ENCODE measurements at regions not wholly inside any gene's neighbourhood (a gene's known extent, or its start where the extent isn't known, plus 50 kb on each side); places are given as distances from the start of the nearest gene placed in this dataset.

GRCh38 chr7:25294624-25295023, 66.3 kb upstream of the NPVF start:
- no peak overlapping the region for H3K4me3 ChIP-seq (ENCODE audit: low read depth, low read length)
- DNase-seq (ENCODE audit: low read depth) = peak; percentile 61
- TF ChIP-seq CTCF (IDR thresholded peaks at IDR 0.05; ENCODE audit: control insufficient read depth, extremely low read depth, insufficient read depth) = no peak

GRCh38 chr7:25295387-25295786, 67.1 kb upstream of the NPVF start:
- no peak overlapping the region for H3K4me3 ChIP-seq (ENCODE audit: low read depth, low read length)
- no peak for DNase-seq (ENCODE audit: low read depth)
- no peak for TF ChIP-seq CTCF (IDR thresholded peaks at IDR 0.05; ENCODE audit: control insufficient read depth, extremely low read depth, insufficient read depth)

- H3K4me3 ChIP-seq (ENCODE audit: low read depth, low read length) = no peak overlapping the region
- DNase-seq (ENCODE audit: low read depth) = no peak
- no peak for TF ChIP-seq CTCF (IDR thresholded peaks at IDR 0.05; ENCODE audit: control insufficient read depth, extremely low read depth, insufficient read depth)
Observed at GRCh38 chr7:25296086-25296485, 67.8 kb upstream of the NPVF start.

GRCh38 chr7:25297278-25297677, 69.0 kb upstream of the NPVF start:
- no peak for TF ChIP-seq CTCF (IDR thresholded peaks at IDR 0.05; ENCODE audit: control insufficient read depth, extremely low read depth, insufficient read depth)
- no peak overlapping the region for H3K4me3 ChIP-seq (ENCODE audit: low read depth, low read length)
- no peak for DNase-seq (ENCODE audit: low read depth)

GRCh38 chr7:25303281-25304181, 75.2 kb upstream of the NPVF start:
- TF ChIP-seq CTCF (IDR thresholded peaks at IDR 0.05; ENCODE audit: control insufficient read depth, extremely low read depth, insufficient read depth) = no peak

GRCh38 chr7:25304691-25305090, 76.4 kb upstream of the NPVF start:
- no peak for DNase-seq (ENCODE audit: low read depth)

More at GRCh38 chr7:25303281-25304181, 75.2 kb upstream of the NPVF start:
- no peak overlapping the region for H3K4me3 ChIP-seq (ENCODE audit: low read depth, low read length)
- no peak for DNase-seq (ENCODE audit: low read depth)

More at GRCh38 chr7:25304691-25305090, 76.4 kb upstream of the NPVF start:
- TF ChIP-seq CTCF (IDR thresholded peaks at IDR 0.05; ENCODE audit: control insufficient read depth, extremely low read depth, insufficient read depth) = no peak
- no peak overlapping the region for H3K4me3 ChIP-seq (ENCODE audit: low read depth, low read length)

Data from LNCaP clone FGC (cell line).